Stimulated activated CD8-positive, alpha-beta memory T cell treated with anti-CD3 and anti-CD28 coated beads, Interleukin-4, amount 100 ng/mL, for 24 hours (primary cell): ENCODE measurements at regions not wholly inside any gene's neighbourhood (a gene's known extent, or its start where the extent isn't known, plus 50 kb on each side); places are given as distances from the start of the nearest gene placed in this dataset.

Experiments used
- DNase-seq: peaks from one replicate; pipeline ENCODE4 v3.0.0-alpha.2; 2020; ENCODE audit warnings: low read depth

DNA sequence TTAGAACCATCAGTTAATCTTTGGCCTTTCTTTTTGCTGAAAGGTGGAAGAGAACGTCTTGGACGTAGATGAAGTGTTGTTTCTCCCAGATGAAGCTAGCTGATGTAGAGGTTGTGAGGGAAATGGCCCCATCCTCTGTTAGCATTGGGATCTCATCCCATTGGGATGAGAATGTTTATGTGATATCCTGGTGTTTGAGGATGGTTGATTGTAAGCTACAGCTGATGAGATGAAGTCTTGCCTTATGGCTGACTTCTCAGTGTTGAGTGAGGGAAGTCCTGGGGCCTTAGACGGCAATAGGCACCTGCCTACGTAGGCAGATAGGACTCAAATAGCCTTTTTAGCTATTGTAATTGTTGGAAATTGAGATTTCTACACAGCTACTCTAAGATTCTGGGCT is 211.3 kb downstream of the MYCN start:
- DNase-seq: no peak

DNA sequence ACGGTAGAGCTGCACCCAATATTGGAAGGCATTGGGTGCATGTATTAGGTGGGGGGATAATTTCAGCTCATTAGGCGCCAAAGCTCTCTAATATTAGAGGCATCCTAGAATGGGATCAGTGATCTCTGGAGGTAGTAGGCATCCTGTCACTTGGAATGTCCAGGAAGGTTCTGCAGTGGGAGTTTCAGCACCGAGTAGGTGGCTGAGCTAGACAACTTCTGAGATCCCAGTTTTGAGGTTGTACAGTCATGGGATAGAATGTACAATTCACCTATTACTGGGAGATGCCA is 210.9 kb downstream of the MYCN start:
- no peak for DNase-seq

DNA sequence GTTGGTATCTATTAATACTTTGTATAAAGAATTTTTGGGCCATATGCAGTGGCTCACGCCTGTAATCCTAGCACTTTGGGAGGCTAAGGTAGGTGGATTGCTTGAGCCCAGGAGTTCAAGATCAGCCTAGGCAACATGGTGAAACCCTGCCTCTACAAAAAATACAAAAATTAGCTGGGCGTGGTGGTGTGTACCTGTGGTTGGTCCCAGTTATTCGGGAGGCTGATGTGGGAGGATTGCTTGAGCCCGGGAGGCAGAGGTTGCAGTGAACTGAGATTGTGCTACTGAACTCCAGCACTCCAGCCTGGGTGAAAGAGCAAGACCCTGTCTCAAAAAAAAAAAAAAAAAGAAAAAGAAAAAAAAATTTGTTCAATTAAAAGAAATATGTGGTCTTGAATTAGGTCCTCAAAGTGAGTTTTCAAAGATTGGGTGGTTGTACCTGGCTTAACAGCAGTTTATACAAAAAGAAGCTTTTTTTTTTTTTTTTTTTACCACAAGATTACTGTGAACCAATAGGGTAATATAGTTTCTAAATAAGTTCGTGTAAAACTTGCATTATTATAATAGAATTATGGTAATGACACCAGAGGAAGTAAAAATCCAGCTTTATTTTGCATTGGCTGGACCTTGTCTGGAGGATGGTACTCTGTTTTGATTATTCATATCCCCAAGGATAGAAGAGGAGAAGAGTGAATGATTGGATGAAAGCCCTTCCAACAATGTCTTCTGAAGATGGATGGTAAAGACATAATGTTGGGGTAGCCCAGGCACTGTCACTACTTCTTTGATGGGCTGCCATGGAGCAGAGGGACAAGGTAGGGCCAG is 210.3 kb downstream of the MYCN start:
- no peak for DNase-seq

DNA sequence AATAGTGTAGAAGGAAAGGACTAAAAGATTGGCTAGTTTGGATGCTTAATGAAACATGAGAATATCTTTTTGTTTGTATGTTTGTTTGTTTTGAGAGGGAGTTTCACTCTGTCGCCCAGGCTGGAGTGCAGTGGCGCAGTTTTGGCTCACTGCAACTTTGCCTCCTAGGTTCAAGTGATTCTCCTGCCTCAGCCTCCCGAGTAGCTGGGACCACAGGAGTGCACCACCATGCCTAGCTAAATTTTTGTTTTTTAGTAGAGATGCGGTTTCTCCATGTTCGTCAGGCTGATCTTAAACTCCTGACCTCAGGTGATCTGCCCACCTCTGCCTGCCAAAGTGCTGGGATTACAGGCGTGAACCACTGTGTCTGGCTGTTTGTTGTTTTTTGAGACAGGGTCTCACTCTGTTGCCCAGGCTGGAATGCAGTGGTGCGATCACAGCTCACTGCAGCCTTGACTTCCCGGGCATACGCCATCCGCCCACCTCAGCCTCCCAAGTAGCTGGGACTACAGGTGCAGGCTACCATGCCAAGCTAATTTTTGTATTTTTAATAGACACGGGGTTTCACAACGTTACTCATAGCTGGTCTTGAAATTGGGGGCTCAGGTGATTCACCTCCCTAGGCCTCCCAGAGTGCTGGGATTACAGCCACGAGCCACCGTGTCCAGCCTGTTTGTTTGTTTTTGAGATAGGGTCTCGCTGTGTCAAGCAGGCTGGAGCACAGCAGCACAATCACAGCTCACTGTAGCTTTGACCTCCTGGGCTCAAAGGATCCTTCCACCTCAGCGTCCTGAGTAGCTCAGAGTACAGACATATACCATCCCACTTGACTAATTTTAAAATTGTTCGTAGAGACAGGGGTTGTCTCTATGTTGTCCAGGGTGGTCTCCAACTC is 209.2 kb downstream of the MYCN start:
- no peak for DNase-seq

DNA sequence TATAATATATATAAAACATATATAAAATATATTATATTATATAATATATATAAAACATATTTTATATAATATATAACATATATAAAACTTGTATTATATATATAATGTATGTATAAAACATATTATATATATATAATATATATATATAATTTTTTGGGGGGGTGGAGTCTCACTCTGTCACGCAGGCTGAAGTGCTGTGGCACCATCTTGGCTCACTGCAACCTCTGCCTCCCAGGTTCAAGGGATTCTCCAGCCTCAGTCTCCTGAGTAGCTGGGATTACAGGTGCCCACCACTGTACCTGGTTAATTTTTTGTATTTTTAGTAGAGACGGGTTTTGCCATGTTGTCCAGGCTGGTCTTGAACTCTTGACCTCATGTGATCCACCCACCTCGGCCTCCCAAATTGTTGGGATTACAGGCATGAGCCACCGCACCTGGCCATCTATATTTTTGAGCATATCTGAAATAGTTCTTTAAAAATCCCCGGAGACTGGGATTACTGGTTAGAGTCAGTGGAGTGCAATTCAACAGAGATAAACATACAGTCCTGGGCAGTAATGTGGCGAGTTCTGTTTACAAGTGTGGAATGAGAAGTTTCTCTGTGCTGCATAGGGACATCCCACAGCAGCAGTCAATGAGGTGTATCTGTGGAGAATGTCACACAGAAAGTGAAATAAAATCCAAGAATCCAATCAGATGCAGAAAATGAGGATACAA is 208.4 kb downstream of the MYCN start:
- DNase-seq: no peak

DNA sequence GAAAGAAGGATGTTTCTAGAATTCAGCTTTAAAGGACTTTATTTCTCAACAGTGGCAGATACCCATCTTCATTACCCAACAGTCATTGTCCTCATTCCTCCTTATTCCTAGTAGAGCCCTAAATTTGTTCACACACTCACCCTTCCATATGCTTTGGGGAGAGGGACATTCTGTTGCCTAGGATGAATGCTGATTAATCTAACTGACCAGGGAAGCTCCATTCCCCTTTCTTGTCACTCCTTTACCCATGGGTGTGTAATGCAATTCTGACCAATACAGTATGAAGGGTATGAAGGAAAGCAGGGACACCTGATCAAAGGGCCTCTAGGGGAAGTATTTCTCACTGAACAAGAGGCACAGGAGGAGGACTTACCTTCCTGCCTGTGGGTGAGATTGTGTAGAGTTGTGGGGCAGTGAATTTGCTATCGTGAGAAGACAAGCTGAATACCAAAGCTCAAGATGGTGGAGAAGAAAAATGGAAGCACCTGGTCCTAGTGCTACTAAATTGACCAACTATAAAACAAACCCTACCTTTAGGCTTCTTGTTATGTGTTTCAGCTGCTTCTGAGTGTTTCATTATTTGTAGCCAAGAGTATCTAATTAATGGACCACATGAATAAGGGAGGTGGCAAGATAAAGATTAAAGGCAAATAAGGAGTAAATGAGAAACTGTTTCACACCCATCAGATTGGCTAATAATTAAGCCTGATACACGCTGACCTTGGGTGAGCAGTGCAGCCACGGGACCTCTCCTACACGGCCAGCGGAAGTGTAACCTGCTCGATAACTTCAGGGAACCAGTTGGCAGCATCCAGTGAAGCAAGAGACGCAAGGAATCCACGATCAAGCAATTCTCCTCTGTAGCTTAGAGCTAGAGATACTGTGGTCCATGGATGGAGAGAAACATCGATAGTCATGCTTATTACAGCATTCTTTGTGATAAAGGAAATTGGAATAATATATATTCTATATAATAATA is 202.3 kb downstream of the MYCN start:
- DNase-seq: no peak

DNA sequence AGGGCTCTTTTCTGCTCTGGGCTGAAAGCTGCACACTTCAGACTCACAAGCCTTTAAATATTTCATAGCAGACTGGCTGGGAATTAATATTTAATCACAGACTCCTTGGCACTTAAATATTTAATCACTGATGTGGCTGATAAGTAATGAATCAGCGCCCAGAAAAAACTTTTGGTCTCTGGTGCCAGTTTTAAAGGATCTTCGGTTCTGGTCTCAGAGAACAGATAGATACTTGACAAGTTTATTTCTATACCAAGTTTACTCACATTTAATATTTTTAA is 201.2 kb downstream of the MYCN start:
- no peak for DNase-seq

DNA sequence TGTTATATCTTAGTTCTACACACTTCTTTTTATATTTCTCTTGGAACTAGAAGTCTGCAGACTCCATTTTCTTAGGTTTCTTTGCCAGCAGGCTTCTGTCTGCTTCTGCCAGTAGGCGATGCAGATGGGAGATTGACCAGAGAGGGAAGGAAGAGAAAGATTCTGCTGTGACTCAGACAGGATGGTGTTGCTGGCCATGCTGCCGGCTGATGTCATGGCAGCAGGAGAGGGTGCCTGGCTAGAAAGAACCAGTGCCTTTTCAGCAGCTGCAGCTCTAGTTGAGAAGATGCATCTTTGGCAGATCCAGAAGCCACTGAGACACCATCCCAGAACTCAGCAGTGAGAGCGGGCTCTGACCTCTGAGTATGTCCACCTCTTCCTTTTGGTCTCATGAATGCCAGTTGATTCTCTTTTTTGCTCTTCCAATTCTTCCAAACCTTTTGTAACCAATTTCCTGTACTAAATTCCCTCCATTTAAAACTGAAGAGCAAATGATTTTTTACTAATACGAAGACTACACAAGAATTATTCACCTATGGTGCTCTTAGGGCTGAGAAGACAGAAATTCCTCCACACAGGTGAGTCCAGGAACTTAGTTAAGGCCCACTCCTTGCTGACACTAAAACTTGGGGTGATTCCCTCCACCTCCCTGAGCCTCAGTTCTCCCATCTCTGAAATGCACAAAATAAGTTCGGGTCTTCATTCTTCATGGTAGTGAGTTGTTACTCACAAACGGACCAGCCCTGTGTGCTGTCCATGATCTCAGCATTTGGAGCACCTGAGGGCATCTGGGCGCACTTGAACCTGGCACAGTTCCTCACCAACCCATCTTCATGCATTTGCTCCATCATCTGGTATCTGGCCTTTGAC is 200.7 kb downstream of the MYCN start:
- DNase-seq: no peak

DNA sequence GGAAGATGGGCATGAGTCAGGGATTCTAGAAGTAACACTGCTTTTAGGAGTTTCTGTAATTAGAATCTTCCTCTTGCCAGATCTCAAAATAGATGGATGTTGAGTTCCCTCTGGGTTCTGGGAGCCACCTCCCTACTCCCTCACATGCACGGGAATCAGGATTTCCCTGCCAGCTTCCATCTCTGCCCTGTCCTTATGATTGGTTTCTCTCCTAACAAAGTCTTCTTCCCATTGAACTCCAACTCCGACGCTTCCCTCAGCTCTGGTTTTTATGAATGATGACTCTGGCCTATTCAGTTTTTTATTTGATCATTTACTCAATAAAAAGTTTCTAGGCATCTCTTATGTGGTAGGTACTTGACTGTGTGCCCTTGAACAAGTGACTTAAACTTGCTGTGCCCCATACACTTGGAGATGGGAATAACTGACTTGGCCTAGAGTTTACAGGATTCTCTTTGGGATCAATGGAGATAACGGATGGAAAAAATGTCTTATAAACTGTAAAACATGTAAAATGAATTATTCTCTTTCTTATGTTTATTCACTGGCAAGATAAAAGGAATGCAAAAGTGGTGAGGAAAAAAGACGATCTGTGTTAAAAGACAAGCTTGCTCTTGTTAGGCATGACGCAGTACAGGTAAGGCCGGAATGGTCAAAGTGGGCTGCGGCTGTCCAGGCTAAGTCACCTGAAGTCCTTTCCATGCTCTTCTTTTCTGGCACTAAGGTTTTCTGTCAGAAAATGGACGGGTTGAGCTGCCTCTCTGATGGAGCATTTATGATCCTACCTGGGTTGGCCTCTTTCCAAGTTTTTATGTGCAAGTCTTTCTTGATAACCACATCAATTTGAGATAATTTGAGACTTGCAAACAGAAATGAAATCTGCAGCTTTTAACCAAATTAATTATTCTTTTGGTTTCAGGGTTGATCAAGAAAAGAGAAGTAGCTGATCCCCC is 199.6 kb downstream of the MYCN start:
- no peak for DNase-seq

DNA sequence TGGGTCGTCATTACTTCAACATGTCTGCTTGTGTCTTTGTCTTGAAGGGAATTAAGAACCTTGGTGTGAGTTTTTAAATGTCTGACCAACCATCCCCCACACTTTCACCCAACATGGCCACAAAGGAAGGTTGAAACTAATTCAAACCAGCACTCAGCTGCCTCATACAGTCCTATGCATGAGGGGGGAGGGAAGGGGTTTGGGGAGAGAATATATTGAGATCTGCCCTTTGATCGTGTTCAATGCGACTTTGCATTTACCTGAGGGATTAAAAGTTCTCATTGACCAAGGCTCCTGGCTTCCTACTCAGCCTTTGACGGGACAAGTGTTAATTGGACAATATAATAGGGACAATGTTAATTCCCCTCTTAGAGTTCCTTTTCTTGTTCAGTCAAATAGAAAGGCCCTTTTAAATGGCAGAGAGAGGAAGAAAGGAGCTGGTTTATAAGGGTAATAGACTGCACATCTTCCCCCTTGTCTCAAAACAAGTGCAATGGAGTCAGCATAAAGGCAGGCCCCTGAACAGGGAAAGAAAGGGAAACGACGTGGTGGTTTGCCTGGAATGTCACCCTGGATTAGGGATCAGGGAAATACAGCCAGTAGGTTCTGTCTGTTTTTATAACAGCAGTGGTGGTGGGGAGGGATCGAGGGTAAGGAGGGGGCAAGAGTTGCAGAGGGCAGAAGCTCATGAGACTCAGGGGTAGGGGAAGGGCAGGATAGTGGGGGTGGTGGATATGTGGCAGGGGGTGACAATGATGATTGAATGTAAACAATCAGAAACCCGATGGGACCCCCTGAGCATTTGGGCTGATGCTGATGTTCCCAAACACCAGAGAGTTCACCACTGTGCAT is 198.7 kb downstream of the MYCN start:
- DNase-seq: no peak

DNA sequence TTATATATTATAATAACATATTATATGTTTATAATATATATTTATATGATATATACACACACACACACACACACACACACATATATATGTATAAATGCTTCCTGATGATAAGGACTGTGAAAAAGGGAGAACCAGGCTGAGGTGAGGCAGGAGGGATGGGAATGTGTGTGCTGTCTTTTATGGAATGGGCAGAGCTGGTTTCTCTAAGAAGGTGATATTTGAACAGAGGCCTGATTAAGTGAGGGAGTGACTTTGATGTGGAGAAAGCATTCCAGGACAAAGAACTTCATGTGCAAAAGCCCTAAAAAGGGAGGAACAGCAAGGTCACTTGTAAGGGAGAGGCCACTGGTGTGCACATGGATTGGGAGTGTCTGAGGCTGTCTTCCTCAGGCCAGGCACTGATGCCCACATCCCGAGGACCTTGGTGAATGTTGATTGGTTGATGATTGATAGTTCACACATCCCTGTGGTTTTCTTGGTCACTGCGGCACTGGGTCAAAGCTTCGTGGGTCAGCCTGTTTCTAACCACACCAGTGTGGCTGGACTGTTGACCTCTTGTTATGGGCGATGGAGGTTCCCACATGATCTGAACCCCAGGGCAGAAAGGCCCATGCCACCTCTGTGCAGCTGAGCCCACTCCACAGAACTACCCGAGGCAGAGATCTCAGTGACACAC is 196.9 kb downstream of the MYCN start:
- no peak for DNase-seq

DNA sequence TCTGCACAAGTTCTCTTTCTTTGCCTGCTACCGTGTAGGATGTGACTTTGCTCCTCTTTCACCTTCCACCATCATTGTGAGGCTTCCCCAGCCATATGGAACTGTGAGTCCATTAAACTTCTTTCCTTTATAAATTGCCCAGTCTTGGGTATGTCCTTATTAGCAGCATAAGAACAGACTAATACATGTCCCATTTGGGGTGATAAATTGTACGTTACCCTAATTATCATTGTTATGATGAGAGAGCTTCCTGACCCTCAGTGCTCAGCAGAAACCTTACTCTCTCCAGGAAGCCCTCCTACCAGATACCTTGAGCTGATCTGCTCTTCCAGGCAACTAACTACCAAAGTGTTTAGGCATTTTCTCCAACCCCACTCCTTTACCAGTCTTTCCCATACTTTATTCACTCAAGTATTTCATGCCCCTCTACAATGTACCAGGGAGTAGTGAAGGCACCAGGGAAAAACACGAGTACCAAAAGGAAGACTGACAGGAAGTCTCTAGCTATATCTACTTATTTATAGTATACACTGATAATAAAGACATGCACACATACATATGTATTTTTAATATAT is 196.2 kb downstream of the MYCN start:
- DNase-seq: no peak

DNA sequence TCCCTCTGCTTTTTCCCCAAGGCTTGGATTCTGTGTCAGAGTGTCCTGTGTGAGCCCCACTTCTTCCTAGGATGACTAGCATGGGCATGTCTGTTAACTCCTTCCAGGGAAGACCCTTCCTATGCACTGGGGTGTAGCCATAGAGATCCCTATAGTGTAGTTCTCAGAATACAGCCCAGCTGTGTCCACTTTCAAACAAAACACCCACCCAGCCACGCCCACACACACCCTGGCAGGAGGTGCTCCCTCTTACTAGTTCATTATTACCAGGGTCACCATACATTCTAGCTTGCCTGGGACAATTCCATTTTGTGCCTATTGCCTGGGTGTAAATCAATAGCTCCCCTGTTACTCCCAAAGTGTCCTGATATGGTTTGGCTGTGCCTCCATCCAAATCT is 195.6 kb downstream of the MYCN start:
- no peak for DNase-seq

DNA sequence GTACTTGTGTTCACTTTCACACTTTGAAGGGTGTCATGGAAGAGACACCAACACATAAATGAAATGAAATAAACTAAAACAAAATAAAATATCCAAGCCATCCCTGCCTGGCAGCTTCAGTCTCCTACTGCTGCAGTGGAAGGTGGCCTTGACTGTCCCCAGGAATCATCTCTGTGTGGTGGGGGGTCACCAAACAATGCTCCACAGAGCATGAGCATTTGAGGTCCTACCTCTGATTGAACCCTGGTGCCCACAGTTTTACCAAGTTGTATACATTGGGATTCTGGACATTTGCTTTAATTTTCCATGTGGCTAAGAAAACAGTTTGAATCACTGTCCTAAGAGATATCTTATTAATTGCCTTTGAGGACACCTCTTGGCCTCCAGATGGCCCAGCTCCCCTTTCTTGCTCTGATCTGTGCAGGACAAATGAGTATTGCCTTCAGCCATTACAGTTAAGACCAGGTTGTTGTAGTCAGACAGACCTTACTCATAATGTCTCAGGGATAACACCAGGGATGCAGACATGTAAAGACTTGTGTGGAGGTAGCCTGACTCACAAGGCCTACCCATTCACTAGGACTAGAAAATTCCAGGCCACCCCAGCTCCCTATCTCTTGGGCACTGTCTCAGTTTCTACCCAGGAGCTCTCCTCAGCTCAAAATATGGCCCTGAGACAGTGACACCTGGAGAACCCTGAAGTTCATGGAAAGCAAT is 195.0 kb downstream of the MYCN start:
- DNase-seq: no peak

DNA sequence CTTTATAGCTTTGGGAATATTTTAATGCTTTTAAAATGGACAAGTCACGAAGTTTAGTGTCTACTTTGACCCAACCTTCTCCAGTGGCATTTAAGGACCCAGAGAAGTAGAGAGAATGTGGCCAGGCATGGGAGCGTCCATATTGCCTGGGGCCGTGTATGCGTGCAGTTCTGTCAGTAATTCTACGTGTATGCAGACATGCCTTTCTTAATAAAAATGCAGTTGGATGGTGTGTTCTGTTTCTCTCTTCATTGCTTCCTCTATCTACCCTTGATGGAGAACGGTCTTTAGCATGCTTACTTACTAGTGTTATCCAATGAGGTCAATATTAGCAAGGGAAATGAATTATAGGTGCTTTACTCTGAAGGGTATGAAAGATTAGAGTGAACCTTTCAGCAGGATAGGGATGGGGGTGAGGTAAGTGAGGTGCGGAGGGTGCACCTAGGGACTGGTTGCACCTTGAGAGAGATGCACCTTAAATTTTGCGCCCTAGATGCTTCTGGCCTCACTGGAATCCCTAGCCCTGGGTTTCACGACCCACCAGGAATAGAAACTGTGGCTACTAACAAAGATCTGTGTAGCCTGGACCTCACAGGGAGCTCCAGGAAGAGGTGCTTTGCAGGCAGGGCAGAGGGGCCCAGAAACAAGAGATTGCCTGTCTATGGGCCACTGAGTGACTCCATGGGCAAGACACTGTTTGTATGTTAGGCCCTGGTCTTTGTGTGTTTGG is 194.3 kb downstream of the MYCN start:
- no peak for DNase-seq

DNA sequence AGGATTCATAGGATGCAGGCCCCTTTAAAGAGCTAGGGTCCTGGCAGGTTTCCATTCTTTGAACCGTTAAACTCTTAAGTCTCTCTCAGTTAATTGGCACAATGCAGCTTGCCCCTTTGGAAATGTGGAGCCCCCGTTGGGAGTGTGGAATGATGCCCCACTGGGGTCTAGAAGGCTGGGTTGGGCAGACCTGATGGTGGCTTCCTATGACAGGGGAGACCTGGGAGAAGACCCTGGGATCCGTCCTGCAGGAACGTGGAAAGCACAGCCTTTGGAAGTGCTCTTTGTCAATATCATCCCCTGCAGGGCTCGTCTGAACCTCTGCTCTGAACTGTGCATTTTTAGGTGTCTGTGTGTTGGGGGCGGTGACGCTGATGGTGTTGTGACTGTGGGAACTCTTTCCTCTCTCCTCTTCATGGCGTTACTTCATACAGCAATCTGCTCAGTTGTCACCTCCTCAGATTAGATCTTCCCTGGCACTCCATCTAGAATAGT is 190.6 kb downstream of the MYCN start:
- DNase-seq: no peak
